ENCODE measurements at regions not wholly inside any gene's neighbourhood (a gene's known extent, or its start where the extent isn't known, plus 50 kb on each side); places are given as distances from the start of the nearest gene placed in this dataset.
"Not testable (repeated sequence)": the region's sequence is repeated elsewhere in the genome, so short reads cannot be mapped to it uniquely, and the experiment has no call there.

DNA sequence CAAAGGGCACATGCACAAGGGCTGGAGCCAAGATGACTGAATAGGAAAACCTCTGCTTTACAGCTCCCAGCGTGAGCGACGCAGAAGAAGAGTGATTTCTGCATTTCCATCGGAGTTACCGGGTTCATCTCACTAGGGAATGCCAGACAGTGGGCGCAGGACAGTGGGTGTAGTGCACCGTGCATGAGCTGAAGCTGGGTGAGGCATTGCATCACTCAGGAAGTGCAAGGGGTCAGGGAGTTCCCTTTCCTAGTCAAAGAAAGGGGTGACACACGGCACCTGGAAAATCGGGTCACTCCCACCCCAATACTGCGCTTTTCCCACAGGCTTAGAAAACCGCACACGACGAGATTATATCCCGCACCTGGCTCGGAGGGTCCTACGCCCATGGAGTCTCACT lies 64.5 kb upstream of the HTR1E start:
- DNase-seq; H3K9me3 ChIP-seq; H3K27me3 ChIP-seq; H3K4me3 ChIP-seq; H3K27ac ChIP-seq; H3K4me1 ChIP-seq; H3K36me3 ChIP-seq; intact Hi-C loops (cut with DNase I; ENCODE audit: low total_unique reads): not testable (repeated sequence)

- intact Hi-C loops (cut with DNase I; ENCODE audit: low total_unique reads): no loop called here
- H3K4me1 ChIP-seq: no peaks in the 10 kb centered on the region
- H3K27me3 ChIP-seq: no peaks in the 10 kb centered on the region
- no peak for TF ChIP-seq CTCF (IDR thresholded peaks at IDR 0.05)
- no peak for TF ChIP-seq POLR2A (IDR thresholded peaks at IDR 0.05)
- DNase-seq: no peak
- H3K27ac ChIP-seq: no peak overlapping the region
- H3K9me3 ChIP-seq: no peaks in the 10 kb centered on the region
- no peak overlapping the region for H3K4me3 ChIP-seq
- H3K36me3 ChIP-seq: no peaks in the 10 kb centered on the region
Observed at GRCh38 chr6:86871681-86872080, 65.6 kb upstream of the HTR1E start.

GRCh38 chr6:86869500-86869899 lies 67.8 kb upstream of the HTR1E start:
- no peaks in the 10 kb centered on the region for H3K4me1 ChIP-seq
- no peaks in the 10 kb centered on the region for H3K9me3 ChIP-seq
- no peaks in the 10 kb centered on the region for H3K36me3 ChIP-seq
- no peak overlapping the region for H3K27ac ChIP-seq
- intact Hi-C loops (cut with DNase I; ENCODE audit: low total_unique reads): no loop called here
- H3K27me3 ChIP-seq: no peaks in the 10 kb centered on the region
- no peak overlapping the region for H3K4me3 ChIP-seq
- DNase-seq: no peak
- TF ChIP-seq POLR2A (IDR thresholded peaks at IDR 0.05) (no peak), CTCF (IDR thresholded peaks at IDR 0.05) (no peak)

GRCh38 chr6:86859513-86859912 lies 77.8 kb upstream of the HTR1E start:
- no peaks in the 10 kb centered on the region for H3K36me3 ChIP-seq
- no peaks in the 10 kb centered on the region for H3K27me3 ChIP-seq
- TF ChIP-seq POLR2A (IDR thresholded peaks at IDR 0.05): no peak
- TF ChIP-seq CTCF (IDR thresholded peaks at IDR 0.05): no peak
- intact Hi-C loops (cut with DNase I; ENCODE audit: low total_unique reads): no loop called here
- no peaks in the 10 kb centered on the region for H3K9me3 ChIP-seq
- DNase-seq: no peak
- H3K27ac ChIP-seq: no peak overlapping the region
- H3K4me1 ChIP-seq: no peaks in the 10 kb centered on the region
- H3K4me3 ChIP-seq: no peak overlapping the region

GRCh38 chr6:86858970-86859369 lies 78.4 kb upstream of the HTR1E start:
- Histone ChIP-seq H3K4me3 (no peak overlapping the region), H3K4me1 (no peaks in the 10 kb centered on the region), H3K36me3 (no peaks in the 10 kb centered on the region), H3K27ac (no peak overlapping the region), H3K9me3 (no peaks in the 10 kb centered on the region), H3K27me3 (no peaks in the 10 kb centered on the region)
- TF ChIP-seq CTCF (IDR thresholded peaks at IDR 0.05) (no peak), POLR2A (IDR thresholded peaks at IDR 0.05) (no peak)
- intact Hi-C loops (cut with DNase I; ENCODE audit: low total_unique reads): no loop called here
- DNase-seq: no peak

DNA sequence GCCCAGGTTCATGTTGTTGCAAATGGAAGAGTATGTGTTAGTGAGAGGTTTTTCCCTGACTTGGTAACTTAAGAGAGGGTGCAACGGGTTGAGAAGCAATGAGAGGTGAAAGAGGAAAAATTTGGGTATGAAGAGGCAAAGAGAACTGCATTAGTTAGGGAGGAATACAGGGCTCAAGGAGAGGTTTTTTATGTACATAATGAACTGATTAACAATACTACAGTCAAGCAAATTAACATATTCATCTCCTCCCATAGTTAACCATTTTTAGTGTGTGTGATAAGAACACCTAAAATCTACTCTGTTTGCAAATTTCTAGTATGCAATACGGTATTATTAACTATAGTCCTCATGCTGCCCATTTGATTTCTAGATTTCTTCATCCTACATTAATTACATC lies 79.5 kb upstream of the HTR1E start:
- H3K4me1 ChIP-seq: no peaks in the 10 kb centered on the region
- TF ChIP-seq CTCF (IDR thresholded peaks at IDR 0.05): no peak
- TF ChIP-seq POLR2A (IDR thresholded peaks at IDR 0.05): no peak
- DNase-seq: no peak
- H3K27ac ChIP-seq: peak overlapping the region in 1 of 2 donors; percentile 27
- H3K9me3 ChIP-seq: no peaks in the 10 kb centered on the region
- H3K36me3 ChIP-seq: no peaks in the 10 kb centered on the region
- H3K27me3 ChIP-seq: no peaks in the 10 kb centered on the region
- no peak overlapping the region for H3K4me3 ChIP-seq
- intact Hi-C loops (cut with DNase I; ENCODE audit: low total_unique reads): no loop called here
